Mammary epithelial cell (primary cell): ENCODE measurements at regions not wholly inside any gene's neighbourhood (a gene's known extent, or its start where the extent isn't known, plus 50 kb on each side); places are given as distances from the start of the nearest gene placed in this dataset.

Source experiments
- EZH2 ChIP-seq: IDR thresholded peaks from 2 replicates; pipeline ENCODE4 v1.6.1; 2012; ENCODE audit warnings: low read length, inconsistent platforms, borderline replicate concordance
- TF ChIP-seq, protein P1 (sequence below), 2 donors: IDR thresholded peaks in 1 of 2; conservative IDR thresholded peaks in 1 of 2; 2 replicates each; pipeline ENCODE4 v1.5.1; 2011 to 2012; ENCODE audit warnings: inconsistent platforms in 2 of 2, low read length in 2 of 2, mild to moderate bottlenecking in 2 of 2, control low read depth in 1 of 2, low read depth in 1 of 2; ENCODE audit not compliant: insufficient read depth in 1 of 2; ENCODE audit errors: extremely low read depth in 1 of 2

DNA sequence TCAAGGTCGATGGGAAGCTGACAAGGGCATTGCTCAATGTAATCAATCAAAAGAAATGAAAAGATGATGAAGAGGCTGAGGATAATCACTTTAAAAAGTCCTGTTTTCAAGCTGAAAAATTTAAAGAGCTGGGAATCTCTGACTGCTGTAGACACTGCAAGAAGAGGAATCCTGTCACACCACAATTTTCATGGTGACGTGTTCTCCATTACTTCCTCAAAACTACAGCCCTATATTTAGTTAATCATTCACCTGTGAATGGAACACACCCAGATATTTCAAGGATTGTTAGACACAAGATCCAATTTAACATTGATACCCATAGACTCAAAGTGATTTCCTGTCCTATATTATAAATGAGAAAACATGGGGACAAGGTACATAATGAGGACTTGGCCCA, 1048.3 kb downstream of the AMY1C start:
- TF ChIP-seq, protein P1, sequence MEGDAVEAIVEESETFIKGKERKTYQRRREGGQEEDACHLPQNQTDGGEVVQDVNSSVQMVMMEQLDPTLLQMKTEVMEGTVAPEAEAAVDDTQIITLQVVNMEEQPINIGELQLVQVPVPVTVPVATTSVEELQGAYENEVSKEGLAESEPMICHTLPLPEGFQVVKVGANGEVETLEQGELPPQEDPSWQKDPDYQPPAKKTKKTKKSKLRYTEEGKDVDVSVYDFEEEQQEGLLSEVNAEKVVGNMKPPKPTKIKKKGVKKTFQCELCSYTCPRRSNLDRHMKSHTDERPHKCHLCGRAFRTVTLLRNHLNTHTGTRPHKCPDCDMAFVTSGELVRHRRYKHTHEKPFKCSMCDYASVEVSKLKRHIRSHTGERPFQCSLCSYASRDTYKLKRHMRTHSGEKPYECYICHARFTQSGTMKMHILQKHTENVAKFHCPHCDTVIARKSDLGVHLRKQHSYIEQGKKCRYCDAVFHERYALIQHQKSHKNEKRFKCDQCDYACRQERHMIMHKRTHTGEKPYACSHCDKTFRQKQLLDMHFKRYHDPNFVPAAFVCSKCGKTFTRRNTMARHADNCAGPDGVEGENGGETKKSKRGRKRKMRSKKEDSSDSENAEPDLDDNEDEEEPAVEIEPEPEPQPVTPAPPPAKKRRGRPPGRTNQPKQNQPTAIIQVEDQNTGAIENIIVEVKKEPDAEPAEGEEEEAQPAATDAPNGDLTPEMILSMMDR (conservative IDR thresholded peaks at IDR 0.05 in 1 of 2, IDR thresholded peaks at IDR 0.05 in 1 of 2; ENCODE audit: extremely low read depth in 1 of 2, insufficient read depth in 1 of 2, low read depth in 1 of 2, low read length in 2 of 2): no peak
- TF ChIP-seq EZH2: no peak
